ENCODE measurements at regions not wholly inside any gene's neighbourhood (a gene's known extent, or its start where the extent isn't known, plus 50 kb on each side); places are given as distances from the start of the nearest gene placed in this dataset.
A peak's percentile ranks its signal among the peaks of the same experiment; 100 is the strongest.

DNA sequence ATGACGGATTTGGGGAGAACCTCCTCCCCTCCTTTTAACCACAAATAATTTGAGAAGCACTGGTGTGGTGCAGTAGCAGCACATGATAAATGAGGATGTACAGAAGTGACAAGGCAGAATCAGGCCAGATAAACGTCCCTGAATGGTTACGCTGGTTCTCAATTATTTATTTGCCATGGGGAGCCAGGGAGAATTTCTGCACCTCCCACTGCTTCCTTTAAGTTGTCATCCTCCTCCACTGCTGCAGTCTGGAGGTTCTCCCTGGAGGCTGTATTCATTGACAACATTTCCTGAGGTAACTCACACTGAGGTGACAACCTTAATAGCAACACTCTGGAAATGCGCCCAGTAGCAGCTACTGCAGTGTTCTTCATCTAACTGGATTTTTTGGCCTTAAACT, 308.9 kb upstream of the SLITRK1 start:
- TF ChIP-seq PAX5 (IDR thresholded peaks at IDR 0.05; ENCODE audit: insufficient read depth, low read length, severe bottlenecking) (no peak), POLR2AphosphoS5 (IDR thresholded peaks at IDR 0.05; ENCODE audit: low read depth, low read length) (no peak), POU2F2 (IDR thresholded peaks at IDR 0.05; ENCODE audit: low read depth, low read length) (no peak), TAF1 (IDR thresholded peaks at IDR 0.05; ENCODE audit: low read depth, low read length) (no peak), POLR2A (IDR thresholded peaks at IDR 0.05; ENCODE audit: low read depth, low read length) (no peak), SPI1 (IDR thresholded peaks at IDR 0.05; ENCODE audit: low read depth, low read length) (no peak)
- FAIRE-seq (no peak), DNase-seq (ENCODE audit: insufficient read length, low spot score) (no peak)

DNA sequence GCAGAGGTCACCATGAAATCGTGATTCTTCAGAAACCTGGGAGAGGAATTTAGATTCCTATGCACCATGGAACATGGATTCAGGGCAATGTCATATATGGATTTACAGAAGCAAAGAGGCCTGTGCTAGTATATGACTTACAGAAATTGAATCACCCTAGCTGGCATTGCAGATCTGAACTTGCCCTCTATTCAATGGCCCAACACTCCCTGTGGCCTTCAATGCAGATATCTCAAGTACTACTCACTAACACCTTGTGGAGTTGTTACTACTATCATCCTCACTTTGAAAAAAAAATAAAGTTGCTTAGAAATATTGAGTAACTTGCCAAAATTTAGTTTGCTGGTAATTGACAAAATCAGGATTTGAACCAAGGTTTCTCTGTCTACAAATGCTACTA, 305.4 kb upstream of the SLITRK1 start:
- TF ChIP-seq POLR2AphosphoS5 (IDR thresholded peaks at IDR 0.05; ENCODE audit: low read depth, low read length) (no peak), POLR2A (IDR thresholded peaks at IDR 0.05; ENCODE audit: low read depth, low read length) (no peak), POU2F2 (IDR thresholded peaks at IDR 0.05; ENCODE audit: low read depth, low read length) (no peak), TAF1 (IDR thresholded peaks at IDR 0.05; ENCODE audit: low read depth, low read length) (no peak), PAX5 (IDR thresholded peaks at IDR 0.05; ENCODE audit: insufficient read depth, low read length, severe bottlenecking) (no peak)
- no peak for FAIRE-seq
- DNase-seq (ENCODE audit: insufficient read length, low spot score), result no peak

DNA sequence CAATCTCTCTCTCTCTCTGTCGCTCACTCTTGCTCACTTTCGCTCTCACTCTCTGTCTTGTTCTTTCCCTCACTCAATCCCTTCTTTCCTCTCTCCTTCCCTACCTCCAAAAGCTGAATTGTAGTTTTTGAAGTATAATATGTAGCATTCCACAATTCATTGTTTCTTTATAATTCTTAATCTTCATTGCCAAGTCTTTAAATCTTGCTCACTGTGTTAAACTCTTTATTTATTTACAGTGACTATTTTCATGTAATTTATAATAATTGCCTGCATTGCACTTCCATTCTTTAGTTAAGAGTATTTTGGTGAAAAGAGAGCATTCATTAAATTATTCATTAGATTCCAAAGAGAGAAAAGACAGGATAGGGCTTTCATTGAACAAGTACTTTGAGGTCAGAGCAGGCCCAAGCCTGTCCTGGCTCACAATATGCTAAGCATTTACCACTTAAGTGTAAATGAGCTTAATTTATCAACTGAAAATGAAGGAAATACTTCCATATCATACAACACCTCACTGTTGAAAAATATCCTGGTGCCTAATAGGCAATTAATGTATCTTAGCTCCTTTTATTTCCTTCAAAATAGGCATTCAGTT, 257.4 kb upstream of the SLITRK1 start:
- FAIRE-seq (no peak), DNase-seq (ENCODE audit: insufficient read length, low spot score) (no peak)
- TF ChIP-seq POLR2A (IDR thresholded peaks at IDR 0.05; ENCODE audit: low read depth, low read length) (no peak), SPI1 (IDR thresholded peaks at IDR 0.05; ENCODE audit: low read depth, low read length) (no peak), POLR2AphosphoS5 (IDR thresholded peaks at IDR 0.05; ENCODE audit: low read depth, low read length) (no peak)

DNA sequence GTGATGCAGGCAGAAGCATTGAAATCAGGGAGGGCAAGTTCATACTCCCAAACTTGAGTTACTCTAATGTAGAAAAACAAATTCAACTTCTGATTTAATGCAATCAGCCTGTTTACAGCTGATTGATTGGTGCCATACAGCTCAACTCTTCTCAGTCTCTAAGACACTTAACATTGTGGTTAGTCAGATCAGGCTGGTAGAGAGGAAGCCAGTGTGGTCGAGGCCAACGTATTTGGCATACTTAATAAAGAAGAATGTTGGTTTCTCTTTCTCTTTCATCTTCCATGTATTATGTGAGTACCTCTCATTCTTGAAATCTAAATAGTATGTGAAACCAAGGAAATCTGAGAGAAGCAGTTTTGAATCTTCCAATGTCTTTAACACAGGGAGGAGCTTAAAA, 255.0 kb upstream of the SLITRK1 start:
- TF ChIP-seq TAF1 (IDR thresholded peaks at IDR 0.05; ENCODE audit: low read depth, low read length), result no peak
- no peak for TF ChIP-seq POU2F2 (IDR thresholded peaks at IDR 0.05; ENCODE audit: low read depth, low read length)
- no peak for TF ChIP-seq POLR2A (IDR thresholded peaks at IDR 0.05; ENCODE audit: low read depth, low read length)
- TF ChIP-seq PAX5 (IDR thresholded peaks at IDR 0.05; ENCODE audit: insufficient read depth, low read length, severe bottlenecking), result no peak
- no peak for TF ChIP-seq POLR2AphosphoS5 (IDR thresholded peaks at IDR 0.05; ENCODE audit: low read depth, low read length)
- no peak for TF ChIP-seq SPI1 (IDR thresholded peaks at IDR 0.05; ENCODE audit: low read depth, low read length)
- FAIRE-seq, result peak; percentile 62
- no peak for DNase-seq (ENCODE audit: insufficient read length, low spot score)

DNA sequence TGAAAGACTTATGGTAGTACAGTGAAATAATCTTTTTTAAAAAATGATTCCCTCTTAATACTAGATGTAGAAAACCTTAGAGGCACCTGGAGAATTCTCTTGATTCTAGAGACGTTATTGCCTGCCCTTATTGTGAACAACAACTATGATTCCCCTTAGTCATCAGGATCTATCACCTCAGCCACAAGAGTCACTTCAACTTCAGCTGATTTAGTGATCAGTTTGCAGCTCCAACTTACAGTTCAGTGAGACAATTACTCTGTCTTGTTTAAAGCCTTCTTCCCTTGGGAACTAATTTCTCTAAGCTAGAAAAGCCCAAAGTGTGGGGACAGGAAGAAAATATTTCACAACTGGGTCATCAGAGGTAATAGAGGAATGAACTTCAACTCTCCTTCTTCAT, 254.3 kb upstream of the SLITRK1 start:
- no peak for TF ChIP-seq PAX5 (IDR thresholded peaks at IDR 0.05; ENCODE audit: insufficient read depth, low read length, severe bottlenecking)
- TF ChIP-seq POU2F2 (IDR thresholded peaks at IDR 0.05; ENCODE audit: low read depth, low read length), result no peak
- TF ChIP-seq POLR2A (IDR thresholded peaks at IDR 0.05; ENCODE audit: low read depth, low read length), result no peak
- TF ChIP-seq SPI1 (IDR thresholded peaks at IDR 0.05; ENCODE audit: low read depth, low read length), result no peak
- FAIRE-seq (no peak), DNase-seq (ENCODE audit: insufficient read length, low spot score) (no peak)

DNA sequence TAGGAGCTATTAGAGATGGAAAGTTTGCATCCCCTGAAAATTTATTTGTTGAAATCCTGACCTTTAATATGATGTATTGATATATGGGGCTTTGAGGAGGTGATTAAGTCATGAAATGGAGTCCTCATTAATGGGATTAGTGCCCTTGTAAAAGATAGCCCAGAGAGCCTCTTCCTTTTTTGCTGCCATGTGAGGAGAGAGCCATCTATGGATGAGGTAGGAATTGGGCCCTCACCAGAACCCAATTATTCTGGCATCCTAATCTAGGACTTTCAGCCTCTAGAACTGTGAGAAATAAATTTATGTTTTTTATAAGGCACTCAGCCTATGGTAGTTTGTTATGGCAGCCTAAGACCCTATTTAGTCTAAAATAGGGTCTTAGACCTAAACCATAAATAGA, 250.2 kb upstream of the SLITRK1 start:
- TF ChIP-seq PAX5 (IDR thresholded peaks at IDR 0.05; ENCODE audit: insufficient read depth, low read length, severe bottlenecking) (no peak), TAF1 (IDR thresholded peaks at IDR 0.05; ENCODE audit: low read depth, low read length) (no peak), POU2F2 (IDR thresholded peaks at IDR 0.05; ENCODE audit: low read depth, low read length) (no peak), POLR2AphosphoS5 (IDR thresholded peaks at IDR 0.05; ENCODE audit: low read depth, low read length) (no peak), SPI1 (IDR thresholded peaks at IDR 0.05; ENCODE audit: low read depth, low read length) (no peak), POLR2A (IDR thresholded peaks at IDR 0.05; ENCODE audit: low read depth, low read length) (no peak)

DNA sequence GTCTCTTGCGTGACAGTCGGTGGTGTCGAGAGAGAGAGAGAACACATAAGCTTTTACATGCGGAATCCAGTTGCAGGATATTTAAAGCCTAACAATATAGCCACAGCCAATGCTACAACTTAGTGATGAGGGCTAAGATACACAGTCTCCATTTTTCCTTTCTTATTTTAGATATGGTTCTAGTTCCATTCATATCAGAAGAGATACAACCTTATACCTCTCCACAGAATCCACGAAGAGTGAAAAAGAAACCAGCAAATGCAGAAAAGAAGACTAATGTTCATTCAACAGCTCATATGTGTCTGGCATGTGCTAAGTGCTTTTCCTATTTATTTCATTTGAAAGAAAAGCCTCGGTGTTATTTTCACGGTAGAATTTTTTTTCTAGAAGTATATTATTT, 249.0 kb upstream of the SLITRK1 start:
- FAIRE-seq, result no peak
- no peak for DNase-seq (ENCODE audit: insufficient read length, low spot score)
- no peak for TF ChIP-seq POU2F2 (IDR thresholded peaks at IDR 0.05; ENCODE audit: low read depth, low read length)
- TF ChIP-seq TAF1 (IDR thresholded peaks at IDR 0.05; ENCODE audit: low read depth, low read length), result no peak
- TF ChIP-seq POLR2AphosphoS5 (IDR thresholded peaks at IDR 0.05; ENCODE audit: low read depth, low read length), result no peak
- TF ChIP-seq SPI1 (IDR thresholded peaks at IDR 0.05; ENCODE audit: low read depth, low read length), result no peak
- no peak for TF ChIP-seq POLR2A (IDR thresholded peaks at IDR 0.05; ENCODE audit: low read depth, low read length)
- TF ChIP-seq PAX5 (IDR thresholded peaks at IDR 0.05; ENCODE audit: insufficient read depth, low read length, severe bottlenecking), result no peak

More for the DNA sequence above, 250.2 kb upstream of the SLITRK1 start:
- no peak for FAIRE-seq
- DNase-seq (ENCODE audit: insufficient read length, low spot score), result no peak

DNA sequence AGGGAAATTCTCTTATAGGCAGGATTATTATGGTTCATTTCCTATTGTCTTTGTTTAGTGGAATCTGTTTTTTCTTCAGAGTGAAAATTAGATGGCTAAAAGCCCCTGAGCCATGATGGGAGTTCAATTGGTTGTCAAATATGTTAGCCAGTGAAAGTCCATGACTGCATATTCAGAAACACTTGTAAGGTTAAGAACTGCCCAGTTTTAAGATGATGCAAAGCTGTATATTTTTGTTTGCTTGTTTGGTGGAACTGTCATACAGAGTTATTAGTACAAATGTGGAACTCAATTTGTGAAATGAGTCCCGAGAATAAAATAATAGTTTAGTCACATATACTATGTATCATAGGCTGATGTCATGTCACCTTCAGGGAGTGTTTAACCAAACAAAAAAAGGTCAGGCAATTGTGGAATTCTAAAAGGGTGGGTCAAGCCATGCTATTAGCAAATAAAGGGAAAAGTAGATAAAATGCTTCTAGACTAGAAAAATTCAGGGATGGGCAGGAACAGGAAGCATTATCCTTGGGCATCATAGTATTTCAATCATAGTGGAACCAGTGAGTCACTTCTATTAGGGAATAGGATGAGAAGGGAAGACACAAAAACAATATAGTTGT, 248.3 kb upstream of the SLITRK1 start:
- FAIRE-seq, result no peak
- TF ChIP-seq POU2F2 (IDR thresholded peaks at IDR 0.05; ENCODE audit: low read depth, low read length), result no peak
- TF ChIP-seq POLR2AphosphoS5 (IDR thresholded peaks at IDR 0.05; ENCODE audit: low read depth, low read length), result no peak
- TF ChIP-seq TAF1 (IDR thresholded peaks at IDR 0.05; ENCODE audit: low read depth, low read length), result no peak
- TF ChIP-seq POLR2A (IDR thresholded peaks at IDR 0.05; ENCODE audit: low read depth, low read length), result no peak
- TF ChIP-seq PAX5 (IDR thresholded peaks at IDR 0.05; ENCODE audit: insufficient read depth, low read length, severe bottlenecking), result no peak
- no peak for TF ChIP-seq SPI1 (IDR thresholded peaks at IDR 0.05; ENCODE audit: low read depth, low read length)
- DNase-seq (ENCODE audit: insufficient read length, low spot score), result no peak

DNA sequence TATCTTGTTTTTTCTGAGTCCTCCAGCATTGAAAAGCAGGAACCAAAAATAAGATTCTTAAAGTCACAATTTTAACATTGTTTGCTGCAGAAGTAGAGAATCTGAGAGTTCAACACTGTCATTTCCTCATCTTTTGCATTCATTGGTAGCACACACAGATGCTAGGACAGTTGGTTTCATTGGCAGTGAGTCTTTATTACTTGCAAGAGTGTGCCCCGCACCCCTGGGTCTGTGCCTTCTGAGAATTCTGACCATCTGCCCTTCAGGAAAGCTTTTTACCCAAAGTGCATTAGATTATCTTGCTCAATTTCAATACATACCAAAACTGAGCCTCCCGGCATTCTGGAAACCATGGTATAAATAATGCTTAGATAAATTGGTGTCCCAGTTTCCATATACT, 247.7 kb upstream of the SLITRK1 start:
- FAIRE-seq (no peak), DNase-seq (ENCODE audit: insufficient read length, low spot score) (no peak)
- TF ChIP-seq PAX5 (IDR thresholded peaks at IDR 0.05; ENCODE audit: insufficient read depth, low read length, severe bottlenecking) (no peak), POLR2AphosphoS5 (IDR thresholded peaks at IDR 0.05; ENCODE audit: low read depth, low read length) (no peak), TAF1 (IDR thresholded peaks at IDR 0.05; ENCODE audit: low read depth, low read length) (no peak), POU2F2 (IDR thresholded peaks at IDR 0.05; ENCODE audit: low read depth, low read length) (no peak), SPI1 (IDR thresholded peaks at IDR 0.05; ENCODE audit: low read depth, low read length) (no peak), POLR2A (IDR thresholded peaks at IDR 0.05; ENCODE audit: low read depth, low read length) (no peak)

DNA sequence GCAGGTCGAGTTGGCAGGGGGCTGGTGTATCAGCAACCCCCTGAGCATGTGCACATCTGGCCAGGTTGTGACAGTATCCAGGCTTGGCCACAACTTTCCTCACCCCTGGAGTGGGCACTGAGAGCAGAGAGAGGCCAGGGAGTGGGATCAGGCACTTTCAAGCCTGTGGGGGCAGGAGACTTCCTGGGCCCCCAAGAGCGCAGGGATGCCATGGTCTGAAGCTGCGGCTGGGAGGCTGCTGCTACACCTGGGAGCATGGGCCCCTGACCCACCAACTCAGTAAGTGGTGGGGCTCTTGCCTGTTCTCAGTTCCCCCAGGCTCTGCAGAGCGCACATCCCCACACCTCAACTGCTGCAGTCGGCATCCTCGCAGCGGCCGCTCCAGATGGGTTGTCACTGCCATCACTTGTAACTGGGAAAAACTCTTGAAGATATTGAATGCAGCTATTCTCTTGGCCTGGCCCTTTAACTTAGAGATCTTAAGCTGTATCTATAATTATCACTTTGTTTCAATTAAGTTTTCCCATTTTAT, 245.4 kb upstream of the SLITRK1 start:
- FAIRE-seq, result no peak
- no peak for DNase-seq (ENCODE audit: insufficient read length, low spot score)
- TF ChIP-seq POU2F2 (IDR thresholded peaks at IDR 0.05; ENCODE audit: low read depth, low read length) (no peak), PAX5 (IDR thresholded peaks at IDR 0.05; ENCODE audit: insufficient read depth, low read length, severe bottlenecking) (no peak), SPI1 (IDR thresholded peaks at IDR 0.05; ENCODE audit: low read depth, low read length) (no peak), POLR2A (IDR thresholded peaks at IDR 0.05; ENCODE audit: low read depth, low read length) (no peak), TAF1 (IDR thresholded peaks at IDR 0.05; ENCODE audit: low read depth, low read length) (no peak), POLR2AphosphoS5 (IDR thresholded peaks at IDR 0.05; ENCODE audit: low read depth, low read length) (no peak)

All from GM12891 (cell line).